ENCODE measurements at regions not wholly inside any gene's neighbourhood (a gene's known extent, or its start where the extent isn't known, plus 50 kb on each side); places are given as distances from the start of the nearest gene placed in this dataset.
"Not testable (repeated sequence)": the region's sequence is repeated elsewhere in the genome, so short reads cannot be mapped to it uniquely, and the experiment has no call there.

GRCh38 chr5:75869891-75870290 lies 152.7 kb upstream of the POC5 start:
- Mint-ChIP-seq H3K4me1 (no peaks in the 10 kb centered on the region), H3K4me3 (no peak overlapping the region), H3K27ac (no peak overlapping the region), H3K36me3 (no peaks in the 10 kb centered on the region), H3K9me3 (peaks cover 0 to 6% (median 0%) of the 10 kb centered on the region in 7 donors), H3K27me3 (ENCODE audit: low read depth in 3 of 3) (peaks cover 0 to 11% (median 2%) of the 10 kb centered on the region in 3 donors)
- no peaks in the 10 kb centered on the region for H3K9me3 ChIP-seq (replicated peaks in 1 of 2; ENCODE audit: control insufficient read depth in 1 of 2, insufficient read depth in 1 of 2, low read length in 2 of 2)
- no peak for DNase-seq
- WGBS (ENCODE audit: insufficient coverage), result 88% methylated on average over 1 of the region's 2 CpGs
- no peaks in the 10 kb centered on the region for H3K79me2 ChIP-seq (ENCODE audit: insufficient read depth, low read length)
- no peak overlapping the region for H3K27ac ChIP-seq (ENCODE audit: low read depth in 1 of 2, low read length in 2 of 2)
- H3K4me2 ChIP-seq (replicated peaks; ENCODE audit: extremely low read depth, low read length, poor library complexity, severe bottlenecking), result no peak overlapping the region
- H3K36me3 ChIP-seq (replicated peaks in 1 of 2; ENCODE audit: control insufficient read depth in 1 of 2, insufficient read depth in 2 of 2, low read length in 2 of 2), result no peaks in the 10 kb centered on the region
- H3K4me3 ChIP-seq (replicated peaks in 1 of 3; ENCODE audit: low read depth in 2 of 3, low read length in 3 of 3), result no peak overlapping the region
- peaks cover 0 to 6% of the 10 kb centered on the region in 2 donors for H3K27me3 ChIP-seq (ENCODE audit: control insufficient read depth in 2 of 2, insufficient read depth in 2 of 2, low read length in 2 of 2)
- H3K4me1 ChIP-seq (ENCODE audit: control insufficient read depth in 1 of 2, insufficient read depth in 2 of 2, low read length in 2 of 2), result no peaks in the 10 kb centered on the region
- H4K20me1 ChIP-seq (ENCODE audit: insufficient read depth, low read length), result no peaks in the 10 kb centered on the region
- intact Hi-C loops (cut with micrococcal nuclease), result no loop called here
- no peak overlapping the region for H2AFZ ChIP-seq (ENCODE audit: insufficient read depth, low read depth, low read length, poor library complexity, severe bottlenecking)
- TF ChIP-seq CTCF (IDR thresholded peaks at IDR 0.05), result no peak
- H3K9ac ChIP-seq (ENCODE audit: insufficient read depth, low read length, poor library complexity, severe bottlenecking), result no peak overlapping the region

- H3K4me1 Mint-ChIP-seq, result no peaks in the 10 kb centered on the region
- peaks cover 0 to 4% (median 1%) of the 10 kb centered on the region in 3 donors for H3K27me3 Mint-ChIP-seq (ENCODE audit: low read depth in 3 of 3)
- intact Hi-C loops (cut with micrococcal nuclease), result no loop called here
Observed at GRCh38 chr5:75862872-75863271, 145.6 kb upstream of the POC5 start.

GRCh38 chr5:75859621-75860020 lies 142.4 kb upstream of the POC5 start:
- H3K4me2 ChIP-seq (replicated peaks; ENCODE audit: extremely low read depth, low read length, poor library complexity, severe bottlenecking); H3K4me1 ChIP-seq (ENCODE audit: control insufficient read depth in 1 of 2, insufficient read depth in 2 of 2, low read length in 2 of 2); H3K79me2 ChIP-seq (ENCODE audit: insufficient read depth, low read length); H3K4me1 Mint-ChIP-seq; DNase-seq; H4K20me1 ChIP-seq (ENCODE audit: insufficient read depth, low read length); H3K27me3 Mint-ChIP-seq (ENCODE audit: low read depth in 3 of 3); H3K4me3 ChIP-seq (replicated peaks in 1 of 3; ENCODE audit: low read depth in 2 of 3, low read length in 3 of 3); H3K27ac Mint-ChIP-seq; H3K36me3 Mint-ChIP-seq; H3K27me3 ChIP-seq (ENCODE audit: control insufficient read depth in 2 of 2, insufficient read depth in 2 of 2, low read length in 2 of 2); H3K4me3 Mint-ChIP-seq; intact Hi-C loops (cut with micrococcal nuclease); H3K9ac ChIP-seq (ENCODE audit: insufficient read depth, low read length, poor library complexity, severe bottlenecking); H3K27ac ChIP-seq (ENCODE audit: low read depth in 1 of 2, low read length in 2 of 2); H3K9me3 ChIP-seq (replicated peaks in 1 of 2; ENCODE audit: control insufficient read depth in 1 of 2, insufficient read depth in 1 of 2, low read length in 2 of 2); H3K36me3 ChIP-seq (replicated peaks in 1 of 2; ENCODE audit: control insufficient read depth in 1 of 2, insufficient read depth in 2 of 2, low read length in 2 of 2); H2AFZ ChIP-seq (ENCODE audit: insufficient read depth, low read depth, low read length, poor library complexity, severe bottlenecking): not testable (repeated sequence)
- H3K9me3 Mint-ChIP-seq, result peaks cover 2 to 19% (median 11%) of the 10 kb centered on the region in 7 donors
- 70% methylated on average over 4 of the region's 11 CpGs for WGBS (ENCODE audit: insufficient coverage)

More at GRCh38 chr5:75862872-75863271, 145.6 kb upstream of the POC5 start:
- Mint-ChIP-seq H3K4me3 (no peak overlapping the region), H3K9me3 (peaks cover 2 to 17% (median 8%) of the 10 kb centered on the region in 7 donors), H3K27ac (no peak overlapping the region), H3K36me3 (no peaks in the 10 kb centered on the region)
- Histone ChIP-seq H3K4me1 (ENCODE audit: control insufficient read depth in 1 of 2, insufficient read depth in 2 of 2, low read length in 2 of 2) (no peaks in the 10 kb centered on the region), H4K20me1 (ENCODE audit: insufficient read depth, low read length) (no peaks in the 10 kb centered on the region), H3K4me2 (replicated peaks; ENCODE audit: extremely low read depth, low read length, poor library complexity, severe bottlenecking) (no peak overlapping the region), H3K4me3 (replicated peaks in 1 of 3; ENCODE audit: low read depth in 2 of 3, low read length in 3 of 3) (no peak overlapping the region), H3K79me2 (ENCODE audit: insufficient read depth, low read length) (no peaks in the 10 kb centered on the region), H3K27ac (ENCODE audit: low read depth in 1 of 2, low read length in 2 of 2) (no peak overlapping the region), H3K9ac (ENCODE audit: insufficient read depth, low read length, poor library complexity, severe bottlenecking) (no peak overlapping the region), H3K27me3 (ENCODE audit: control insufficient read depth in 2 of 2, insufficient read depth in 2 of 2, low read length in 2 of 2) (peaks cover 0 to 4% of the 10 kb centered on the region in 2 donors), H3K36me3 (replicated peaks in 1 of 2; ENCODE audit: control insufficient read depth in 1 of 2, insufficient read depth in 2 of 2, low read length in 2 of 2) (no peaks in the 10 kb centered on the region), H3K9me3 (replicated peaks in 1 of 2; ENCODE audit: control insufficient read depth in 1 of 2, insufficient read depth in 1 of 2, low read length in 2 of 2) (peaks cover 0 to 6% of the 10 kb centered on the region in 2 donors), H2AFZ (ENCODE audit: insufficient read depth, low read depth, low read length, poor library complexity, severe bottlenecking) (no peak overlapping the region)
- 100% methylated on average over 4 of the region's 5 CpGs for WGBS (ENCODE audit: insufficient coverage)
- DNase-seq, result no peak
- no peak for TF ChIP-seq CTCF (IDR thresholded peaks at IDR 0.05)
